OCI-LY3 (cell line): ENCODE measurements at regions not wholly inside any gene's neighbourhood (a gene's known extent, or its start where the extent isn't known, plus 50 kb on each side); places are given as distances from the start of the nearest gene placed in this dataset.

Experiments
- H2AFZ ChIP-seq: fragments of 200-600, 300-600 bp; shearing (Covaris generic); 2 replicates; pipeline ENCODE4 v1.6.0; 2014; ENCODE audit warnings: antibody characterized with exemption, low read depth, low read length
- H3K27ac ChIP-seq: fragments of 200-600, 300-600 bp; sonication (generic); 2 replicates; pipeline ENCODE4 v1.5.1; 2014; ENCODE audit warnings: mild to moderate bottlenecking, low read length, moderate library complexity, mixed read lengths
- H3K27me3 ChIP-seq: fragments of 200-600, 300-600 bp; sonication (generic); 2 replicates; pipeline ENCODE4 v1.6.1; 2014; ENCODE audit warnings: low read depth, low read length, mixed read lengths
- H3K36me3 ChIP-seq: fragments of 200-600, 300-600 bp; sonication (generic); replicated peaks from 2 replicates; pipeline ENCODE3; 2014; ENCODE audit warnings: low read depth, low read length, mixed read lengths
- H3K4me1 ChIP-seq: fragments of 300-600, 200-600 bp; sonication (generic); 2 replicates; pipeline ENCODE4 v1.6.1; 2014; ENCODE audit warnings: low read length, mixed read lengths
- H3K4me2 ChIP-seq: fragments of 200-600, 300-600 bp; sonication (generic); 2 replicates; pipeline ENCODE4 v1.6.1; 2014; ENCODE audit warnings: low read length, mixed read lengths
- H3K4me3 ChIP-seq: fragments of 300-600, 200-600 bp; sonication (generic); 2 replicates; pipeline ENCODE4 v1.5.1; 2014; ENCODE audit warnings: antibody characterized with exemption, mild to moderate bottlenecking, low read length, moderate library complexity
- H3K79me2 ChIP-seq: fragments of 300-600, 200-600 bp; shearing (Covaris generic); 2 replicates; pipeline ENCODE4 v1.6.1; 2014; ENCODE audit warnings: mild to moderate bottlenecking, low read length, mixed read lengths
- H3K9ac ChIP-seq: fragments of 300-600, 200-600 bp; shearing (Covaris generic); 2 replicates; pipeline ENCODE4 v1.6.0; 2014; ENCODE audit warnings: mild to moderate bottlenecking, low read length, moderate library complexity
- H3K9me3 ChIP-seq: fragments of 200-600, 300-600 bp; shearing (Covaris generic); 2 replicates; pipeline ENCODE4 v1.6.1; 2014; ENCODE audit warnings: low read length, mixed read lengths; ENCODE audit not compliant: insufficient read depth
- H4K20me1 ChIP-seq: fragments of 200-600, 300-600 bp; sonication (generic); 2 replicates; pipeline ENCODE4 v1.6.1; 2016; ENCODE audit warnings: low read length, mixed read lengths; ENCODE audit not compliant: insufficient read depth
- EZH2phosphoT487 ChIP-seq: fragments of 200-600 bp; shearing (Covaris generic); IDR thresholded peaks from 2 replicates; pipeline ENCODE4 v1.6.1; 2018; ENCODE audit warnings: antibody characterized with exemption, mixed run types, low read depth
- TF ChIP-seq, protein P1 (sequence below): fragments of 200-600, 300-600 bp; sonication (generic); IDR thresholded peaks from 2 replicates; pipeline ENCODE4 v1.5.1; 2014; ENCODE audit warnings: antibody characterized with exemption, low read length, low read depth

- TF ChIP-seq EZH2phosphoT487: no peak
- TF ChIP-seq, protein P1, sequence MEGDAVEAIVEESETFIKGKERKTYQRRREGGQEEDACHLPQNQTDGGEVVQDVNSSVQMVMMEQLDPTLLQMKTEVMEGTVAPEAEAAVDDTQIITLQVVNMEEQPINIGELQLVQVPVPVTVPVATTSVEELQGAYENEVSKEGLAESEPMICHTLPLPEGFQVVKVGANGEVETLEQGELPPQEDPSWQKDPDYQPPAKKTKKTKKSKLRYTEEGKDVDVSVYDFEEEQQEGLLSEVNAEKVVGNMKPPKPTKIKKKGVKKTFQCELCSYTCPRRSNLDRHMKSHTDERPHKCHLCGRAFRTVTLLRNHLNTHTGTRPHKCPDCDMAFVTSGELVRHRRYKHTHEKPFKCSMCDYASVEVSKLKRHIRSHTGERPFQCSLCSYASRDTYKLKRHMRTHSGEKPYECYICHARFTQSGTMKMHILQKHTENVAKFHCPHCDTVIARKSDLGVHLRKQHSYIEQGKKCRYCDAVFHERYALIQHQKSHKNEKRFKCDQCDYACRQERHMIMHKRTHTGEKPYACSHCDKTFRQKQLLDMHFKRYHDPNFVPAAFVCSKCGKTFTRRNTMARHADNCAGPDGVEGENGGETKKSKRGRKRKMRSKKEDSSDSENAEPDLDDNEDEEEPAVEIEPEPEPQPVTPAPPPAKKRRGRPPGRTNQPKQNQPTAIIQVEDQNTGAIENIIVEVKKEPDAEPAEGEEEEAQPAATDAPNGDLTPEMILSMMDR: no peak
- no peaks in the 10 kb centered on the region for H3K36me3 ChIP-seq
- no peaks in the 10 kb centered on the region for H3K79me2 ChIP-seq
Observed at GRCh38 chr5:164482351-164482750, 976.9 kb downstream of the MAT2B start.

DNA sequence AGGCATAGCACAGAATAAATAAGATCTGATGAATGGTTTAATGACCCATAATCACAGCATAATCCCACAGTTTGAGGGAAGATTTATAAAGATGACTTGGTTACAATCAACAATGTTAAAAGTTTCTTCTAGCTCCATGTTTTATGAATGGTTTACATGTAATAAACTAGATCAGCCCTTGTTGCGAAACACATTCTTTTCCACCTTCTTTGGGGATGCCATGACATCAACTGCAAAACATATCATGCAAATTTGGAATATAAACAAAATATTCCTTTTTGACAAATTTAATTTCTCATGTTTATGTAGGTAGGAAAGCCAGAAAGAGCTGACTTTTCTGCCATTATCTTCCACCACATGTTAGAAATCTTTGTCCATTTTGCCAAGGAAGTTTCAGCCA, 979.5 kb downstream of the MAT2B start:
- Histone ChIP-seq H3K9ac (no peak overlapping the region), H2AFZ (no peak overlapping the region), H3K27me3 (no peaks in the 10 kb centered on the region), H3K4me1 (no peaks in the 10 kb centered on the region), H3K79me2 (no peaks in the 10 kb centered on the region), H3K4me3 (no peak overlapping the region), H4K20me1 (no peaks in the 10 kb centered on the region), H3K9me3 (no peaks in the 10 kb centered on the region), H3K27ac (no peak overlapping the region), H3K36me3 (no peaks in the 10 kb centered on the region), H3K4me2 (no peak overlapping the region)
- TF ChIP-seq, protein P1: no peak
- no peak for TF ChIP-seq EZH2phosphoT487

More at GRCh38 chr5:164482351-164482750, 976.9 kb downstream of the MAT2B start:
- Histone ChIP-seq H3K9ac (no peak overlapping the region), H3K4me2 (no peak overlapping the region), H3K27ac (no peak overlapping the region), H3K27me3 (no peaks in the 10 kb centered on the region), H4K20me1 (no peaks in the 10 kb centered on the region), H3K4me1 (no peaks in the 10 kb centered on the region), H3K9me3 (no peaks in the 10 kb centered on the region), H2AFZ (no peak overlapping the region), H3K4me3 (no peak overlapping the region)

DNA sequence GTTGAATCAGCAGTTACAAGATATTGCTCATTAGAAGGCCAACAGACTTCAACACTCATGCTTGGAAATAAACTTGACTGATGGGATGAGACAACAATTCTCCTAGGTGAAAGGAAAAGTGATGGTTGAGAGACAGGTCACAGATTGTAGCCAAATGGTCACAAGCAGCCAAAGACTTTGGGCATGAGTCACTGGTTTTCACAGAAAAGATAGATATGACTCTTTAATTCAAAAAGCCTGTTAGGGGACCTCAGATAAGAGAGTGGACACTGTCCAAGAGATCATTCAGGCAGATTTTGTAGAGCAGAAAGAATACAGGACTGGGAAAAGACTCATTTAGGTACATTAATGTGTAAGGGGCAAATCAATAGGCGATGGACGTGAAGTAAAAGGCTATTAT, 982.5 kb downstream of the MAT2B start:
- no peaks in the 10 kb centered on the region for H3K9me3 ChIP-seq
- H2AFZ ChIP-seq: 0 out of 2 replicates have a peak overlapping the region, but pooled peaks have one; percentile 7
- H3K79me2 ChIP-seq: no peaks in the 10 kb centered on the region
- no peak overlapping the region for H3K27ac ChIP-seq
- H3K27me3 ChIP-seq: no peaks in the 10 kb centered on the region
- no peaks in the 10 kb centered on the region for H3K36me3 ChIP-seq
- H3K4me3 ChIP-seq: no peak overlapping the region
- H3K9ac ChIP-seq: no peak overlapping the region
- H3K4me2 ChIP-seq: no peak overlapping the region
- H4K20me1 ChIP-seq: no peaks in the 10 kb centered on the region
- TF ChIP-seq EZH2phosphoT487: no peak
- TF ChIP-seq, protein P1: no peak
- H3K4me1 ChIP-seq: no peaks in the 10 kb centered on the region

DNA sequence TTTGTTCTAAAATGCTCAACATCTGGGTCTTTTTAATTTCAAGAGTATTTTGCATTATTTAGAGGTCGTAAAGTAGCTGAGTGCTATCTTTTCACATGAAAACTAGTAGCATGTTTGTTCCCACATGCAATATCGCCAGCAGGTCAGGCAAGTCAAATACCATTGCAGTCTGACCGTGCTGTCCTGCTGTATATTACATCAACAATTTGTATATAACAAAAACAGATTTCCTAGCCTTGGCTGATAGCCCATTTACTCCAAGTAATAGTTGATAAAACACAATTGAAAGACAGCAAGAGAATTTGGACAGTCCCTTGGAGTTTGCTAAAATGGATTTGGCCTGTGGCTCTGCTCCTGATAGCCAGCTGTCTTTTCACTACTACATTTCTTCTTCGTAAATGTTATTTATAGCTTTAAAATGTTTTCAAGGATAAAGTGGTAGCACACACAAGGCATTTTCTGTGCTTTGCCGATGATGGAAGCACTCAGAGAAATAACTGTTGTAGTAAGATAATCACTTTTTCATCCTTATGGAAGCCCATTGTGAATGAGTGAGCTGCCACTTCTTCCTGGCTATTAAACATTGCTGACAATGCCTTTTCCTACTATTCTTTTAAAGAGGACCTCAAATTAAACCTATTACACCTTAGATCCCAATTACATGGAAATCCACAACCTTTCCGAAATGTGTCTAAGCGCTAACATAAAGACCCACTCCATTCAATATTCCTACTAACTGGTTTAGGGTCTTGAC, 992.1 kb downstream of the MAT2B start:
- Histone ChIP-seq H3K4me3 (no peak overlapping the region), H3K4me2 (no peak overlapping the region), H3K27me3 (no peaks in the 10 kb centered on the region), H2AFZ (no peak overlapping the region), H3K79me2 (no peaks in the 10 kb centered on the region), H3K9ac (no peak overlapping the region), H4K20me1 (no peaks in the 10 kb centered on the region), H3K36me3 (no peaks in the 10 kb centered on the region), H3K27ac (no peak overlapping the region), H3K4me1 (no peaks in the 10 kb centered on the region), H3K9me3 (no peaks in the 10 kb centered on the region)
- TF ChIP-seq, protein P1: no peak
